Neuron (in vitro differentiated cells): ENCODE measurements at regions not wholly inside any gene's neighbourhood (a gene's known extent, or its start where the extent isn't known, plus 50 kb on each side); places are given as distances from the start of the nearest gene placed in this dataset.

Experiments used
- H2AFZ ChIP-seq: one replicate; pipeline ENCODE4 v1.6.1; 2013; ENCODE audit warnings: low read depth, mild to moderate bottlenecking, inconsistent platforms, low read length, moderate library complexity
- H3K27me3 ChIP-seq: one replicate; pipeline ENCODE4 v1.6.1; 2013; ENCODE audit warnings: low read length; ENCODE audit not compliant: insufficient read depth
- H3K36me3 ChIP-seq: one replicate; pipeline ENCODE4 v1.6.1; 2013; ENCODE audit warnings: low read length; ENCODE audit not compliant: insufficient read depth
- H3K4me1 ChIP-seq: one replicate; pipeline ENCODE4 v1.6.1; 2013; ENCODE audit warnings: low read length; ENCODE audit not compliant: insufficient read depth
- H3K4me3 ChIP-seq: 2 replicates; pipeline ENCODE4 v1.5.1; 2013; ENCODE audit warnings: mild to moderate bottlenecking, low read length, moderate library complexity
- H3K9me3 ChIP-seq: one replicate; pipeline ENCODE4 v1.6.1; 2013; ENCODE audit warnings: low read length

DNA sequence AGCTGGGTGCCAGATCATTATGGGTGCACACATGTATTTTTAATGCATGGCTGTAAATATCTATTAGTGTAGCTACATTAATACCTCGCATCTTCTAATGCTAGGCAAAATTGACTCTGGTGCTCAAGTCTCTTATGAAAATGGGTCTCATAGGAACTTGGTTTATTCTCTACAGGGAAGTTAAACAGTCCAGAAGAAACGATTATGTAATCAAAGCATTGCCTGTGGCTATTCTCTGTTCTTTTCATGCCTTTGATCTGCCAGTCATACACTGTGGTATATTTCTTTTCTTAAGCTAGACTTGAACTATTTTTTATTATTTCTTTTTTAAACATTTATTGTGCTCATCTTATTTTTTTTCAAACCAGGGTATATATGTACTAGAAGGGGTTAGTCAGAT is 1015.0 kb downstream of the SLITRK1 start:
- Histone ChIP-seq H2AFZ (no peak overlapping the region), H3K9me3 (no peaks in the 10 kb centered on the region), H3K4me1 (no peaks in the 10 kb centered on the region), H3K27me3 (no peaks in the 10 kb centered on the region), H3K36me3 (no peaks in the 10 kb centered on the region), H3K4me3 (no peak overlapping the region)

DNA sequence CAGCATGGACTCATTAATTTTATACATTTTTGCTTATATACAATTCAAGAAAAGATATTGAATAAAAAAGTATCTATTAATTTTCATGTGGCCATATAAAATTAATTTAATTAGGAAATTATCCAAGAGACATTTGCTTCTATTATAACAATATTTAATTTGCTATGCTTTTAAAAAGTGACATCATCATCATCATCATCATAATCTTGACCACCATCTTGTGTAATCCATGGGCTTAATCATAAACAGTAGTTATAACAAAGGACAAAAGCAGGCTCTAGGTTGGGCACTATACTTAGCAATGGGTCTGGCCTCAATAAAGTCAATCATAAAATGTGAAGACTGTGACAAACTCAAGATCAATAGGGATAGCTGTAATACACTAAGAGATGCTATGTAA is 1031.6 kb downstream of the SLITRK1 start:
- Histone ChIP-seq H3K4me1 (no peaks in the 10 kb centered on the region), H3K9me3 (no peaks in the 10 kb centered on the region), H3K4me3 (no peak overlapping the region), H3K36me3 (no peaks in the 10 kb centered on the region), H2AFZ (no peak overlapping the region), H3K27me3 (no peaks in the 10 kb centered on the region)

DNA sequence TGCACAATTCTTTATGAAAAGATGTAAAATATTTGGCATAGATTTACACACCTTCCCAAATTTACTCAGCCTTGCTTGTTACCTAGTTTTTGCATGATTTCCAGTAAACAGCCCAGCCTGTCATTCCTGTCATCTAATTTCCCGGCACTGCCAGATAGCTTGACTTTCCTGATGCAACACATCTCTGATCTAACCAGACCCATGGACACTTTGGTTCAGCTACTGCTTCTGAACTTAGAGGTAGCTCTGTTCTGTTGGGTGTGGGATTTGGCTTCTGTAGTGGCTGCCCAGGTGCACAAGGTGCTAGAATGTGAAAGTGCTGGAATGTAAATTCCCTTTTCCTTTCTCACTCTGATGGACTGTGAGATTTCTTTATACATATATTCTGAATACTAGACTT is 1033.5 kb downstream of the SLITRK1 start:
- H3K27me3 ChIP-seq, result no peaks in the 10 kb centered on the region
- H3K9me3 ChIP-seq, result no peaks in the 10 kb centered on the region
- no peaks in the 10 kb centered on the region for H3K36me3 ChIP-seq
- no peak overlapping the region for H3K4me3 ChIP-seq
- H3K4me1 ChIP-seq, result no peaks in the 10 kb centered on the region
- H2AFZ ChIP-seq, result no peak overlapping the region

DNA sequence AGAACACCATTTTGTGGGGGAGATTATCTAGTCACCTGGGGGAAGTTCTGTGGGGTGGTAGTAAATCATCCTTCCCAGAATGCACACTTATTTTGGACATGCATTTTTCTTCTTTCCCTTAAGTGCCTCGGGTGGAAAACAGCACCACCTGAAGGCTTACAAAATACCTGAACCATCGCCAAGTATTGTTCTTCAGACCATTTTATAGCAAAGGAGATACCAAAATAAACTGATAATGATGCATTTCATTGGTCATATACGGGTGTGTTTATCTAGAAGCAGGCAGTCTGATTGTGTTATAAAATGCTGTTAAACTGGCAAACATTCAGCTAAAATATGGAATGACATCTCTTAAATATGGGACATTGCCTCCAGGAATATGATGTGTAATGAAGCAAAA is 1034.7 kb downstream of the SLITRK1 start:
- no peak overlapping the region for H3K4me3 ChIP-seq
- no peaks in the 10 kb centered on the region for H3K36me3 ChIP-seq
- no peaks in the 10 kb centered on the region for H3K9me3 ChIP-seq
- no peak overlapping the region for H2AFZ ChIP-seq
- no peaks in the 10 kb centered on the region for H3K27me3 ChIP-seq
- no peaks in the 10 kb centered on the region for H3K4me1 ChIP-seq

DNA sequence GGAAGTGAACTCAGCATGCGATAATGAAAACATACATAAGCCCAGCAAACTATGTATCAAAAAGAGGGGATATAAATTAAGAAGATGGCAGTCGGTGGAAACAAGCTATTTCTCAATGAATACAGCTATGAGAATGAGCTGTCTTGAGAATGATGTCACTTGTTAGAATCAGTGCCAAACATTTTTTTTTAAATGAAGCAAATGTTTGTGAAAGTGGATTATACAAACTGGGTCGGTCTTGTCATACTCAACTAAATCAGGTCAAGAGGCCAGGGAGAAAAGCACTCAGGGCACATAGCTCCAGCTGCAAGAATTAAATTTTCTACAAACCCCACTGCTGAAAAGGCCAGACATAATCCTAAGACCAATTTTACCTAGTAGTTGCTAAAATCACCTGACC is 1048.4 kb downstream of the SLITRK1 start:
- H3K4me3 ChIP-seq, result no peak overlapping the region
- no peaks in the 10 kb centered on the region for H3K9me3 ChIP-seq

DNA sequence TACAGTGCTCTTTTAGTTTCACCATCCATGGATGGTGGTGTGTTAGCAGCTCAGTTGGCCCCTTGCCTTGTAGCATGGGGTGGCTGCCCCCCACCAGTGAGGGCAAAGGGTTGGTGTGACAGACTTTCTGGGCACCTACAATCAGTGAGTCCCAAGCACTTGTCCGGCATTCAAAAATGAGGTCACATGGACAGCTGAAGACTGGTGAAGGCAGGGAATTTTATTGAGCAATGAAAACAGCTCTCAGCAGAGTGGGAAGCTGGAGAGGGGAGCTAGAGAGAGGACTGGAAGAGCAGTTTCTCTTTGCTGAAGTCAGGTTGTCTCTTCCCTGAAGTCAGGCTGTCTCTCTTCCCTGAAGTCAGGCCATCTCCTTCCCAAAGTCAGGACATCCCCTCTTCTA is 1053.2 kb downstream of the SLITRK1 start:
- Histone ChIP-seq H3K36me3 (no peaks in the 10 kb centered on the region), H3K9me3 (no peaks in the 10 kb centered on the region), H3K4me1 (no peaks in the 10 kb centered on the region), H2AFZ (no peak overlapping the region), H3K27me3 (no peaks in the 10 kb centered on the region), H3K4me3 (no peak overlapping the region)

More for the DNA sequence above, 1048.4 kb downstream of the SLITRK1 start:
- no peaks in the 10 kb centered on the region for H3K36me3 ChIP-seq
- no peak overlapping the region for H2AFZ ChIP-seq
- H3K27me3 ChIP-seq, result no peaks in the 10 kb centered on the region
- H3K4me1 ChIP-seq, result no peaks in the 10 kb centered on the region

DNA sequence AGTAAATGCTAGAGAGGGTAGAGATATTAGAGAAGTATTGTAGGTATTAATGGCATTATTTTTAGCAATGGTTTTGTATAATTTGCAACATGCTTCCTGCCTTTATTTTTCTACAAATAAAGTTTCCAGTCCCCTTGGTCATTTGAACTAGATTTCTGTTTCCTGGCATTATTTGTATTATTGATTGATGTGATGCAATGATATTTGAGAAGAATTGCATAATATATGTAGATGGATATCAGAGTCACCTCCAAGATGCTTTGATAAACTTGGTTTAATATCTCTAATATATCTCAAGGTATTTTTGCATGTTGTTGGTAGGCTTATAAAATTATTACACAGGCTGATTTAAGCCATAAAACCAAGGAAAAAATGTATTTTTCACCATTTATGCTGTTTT is 1054.5 kb downstream of the SLITRK1 start:
- Histone ChIP-seq H3K36me3 (no peaks in the 10 kb centered on the region), H3K9me3 (no peaks in the 10 kb centered on the region), H3K4me3 (no peak overlapping the region), H3K4me1 (no peaks in the 10 kb centered on the region), H2AFZ (no peak overlapping the region), H3K27me3 (no peaks in the 10 kb centered on the region)

DNA sequence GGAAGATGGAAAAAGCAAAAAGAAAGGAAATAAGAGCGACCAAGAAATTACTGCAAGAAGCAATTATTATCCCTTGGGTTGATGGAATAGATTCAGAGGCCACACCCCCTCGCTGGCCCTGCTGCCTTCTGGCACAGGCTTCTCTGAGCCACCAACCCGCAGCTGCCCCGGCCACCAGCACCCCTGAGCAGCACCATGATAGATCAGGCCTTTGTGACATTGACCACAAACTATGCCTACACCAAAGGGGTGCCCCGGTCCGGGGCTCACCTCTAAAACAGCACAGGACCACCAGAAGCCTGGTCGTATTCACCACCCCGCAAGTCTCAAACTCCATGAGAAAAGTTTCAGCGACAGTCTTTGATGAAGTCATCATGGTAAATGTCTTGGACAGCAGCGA is 1059.3 kb downstream of the SLITRK1 start:
- Histone ChIP-seq H3K4me1 (no peaks in the 10 kb centered on the region), H3K9me3 (no peaks in the 10 kb centered on the region), H3K27me3 (no peaks in the 10 kb centered on the region), H3K36me3 (no peaks in the 10 kb centered on the region), H3K4me3 (no peak overlapping the region), H2AFZ (no peak overlapping the region)

DNA sequence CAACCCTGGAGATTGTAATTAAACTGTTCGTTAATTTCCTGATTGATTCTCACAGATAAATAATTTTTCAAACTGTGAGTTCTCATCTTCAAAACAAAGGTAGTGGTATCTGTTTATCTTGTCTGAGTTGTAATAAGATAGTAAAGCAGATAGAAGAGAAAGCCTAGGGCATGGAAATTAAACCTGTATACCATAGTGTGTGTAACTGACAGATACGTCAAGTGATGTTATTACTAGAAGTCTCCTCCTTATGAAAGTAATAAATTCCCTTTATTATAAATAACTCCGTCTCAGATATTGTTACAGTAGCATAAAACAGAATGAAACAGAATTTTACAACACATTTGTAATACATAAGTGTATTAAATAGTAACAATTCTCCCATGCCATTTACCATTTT is 1065.1 kb downstream of the SLITRK1 start:
- H3K4me1 ChIP-seq, result no peaks in the 10 kb centered on the region
- H3K4me3 ChIP-seq, result no peak overlapping the region
- H2AFZ ChIP-seq, result no peak overlapping the region

DNA sequence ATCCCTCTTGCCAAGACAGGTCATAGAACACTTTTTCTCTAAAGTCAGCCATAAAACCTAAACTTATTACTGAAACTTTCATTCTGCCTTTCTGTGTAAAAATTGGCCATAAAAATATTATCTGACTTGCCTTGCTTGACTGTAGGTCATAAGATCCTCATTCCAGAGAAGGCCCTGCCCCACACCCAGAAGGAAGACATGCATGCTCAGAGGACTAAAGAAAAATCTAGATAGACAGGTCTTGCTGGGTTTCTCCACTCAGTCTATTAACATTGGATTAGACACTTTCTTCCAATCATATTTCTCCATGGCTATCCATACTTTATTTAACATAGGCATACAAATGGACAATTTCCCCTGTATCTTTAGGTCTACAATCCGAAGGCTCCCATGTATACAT is 1066.5 kb downstream of the SLITRK1 start:
- no peak overlapping the region for H3K4me3 ChIP-seq
- H2AFZ ChIP-seq, result no peak overlapping the region
- no peaks in the 10 kb centered on the region for H3K27me3 ChIP-seq
- no peaks in the 10 kb centered on the region for H3K9me3 ChIP-seq
- H3K36me3 ChIP-seq, result no peaks in the 10 kb centered on the region
- no peaks in the 10 kb centered on the region for H3K4me1 ChIP-seq

More for the DNA sequence above, 1065.1 kb downstream of the SLITRK1 start:
- Histone ChIP-seq H3K27me3 (no peaks in the 10 kb centered on the region), H3K36me3 (no peaks in the 10 kb centered on the region), H3K9me3 (no peaks in the 10 kb centered on the region)

DNA sequence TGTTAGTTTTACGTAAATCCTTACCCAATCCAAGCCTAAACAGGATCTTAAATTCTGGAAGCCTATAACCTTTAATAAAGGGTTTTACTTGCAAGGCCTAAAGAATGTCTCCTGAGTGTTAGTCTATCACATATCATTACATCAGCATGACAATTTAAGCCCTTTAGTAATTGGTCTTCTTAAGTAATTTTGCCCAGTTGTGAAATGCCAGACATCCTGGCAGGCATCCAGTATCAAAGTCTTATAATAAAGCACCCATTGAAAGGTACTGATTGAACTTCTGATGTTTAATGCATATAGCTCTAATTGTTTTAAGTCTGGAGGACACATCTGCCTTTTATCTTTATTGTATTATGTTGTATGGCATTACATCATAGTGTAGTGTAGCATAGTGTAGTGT is 1078.9 kb downstream of the SLITRK1 start:
- H3K36me3 ChIP-seq, result no peaks in the 10 kb centered on the region
- no peak overlapping the region for H2AFZ ChIP-seq
- H3K9me3 ChIP-seq, result no peaks in the 10 kb centered on the region
- H3K27me3 ChIP-seq, result no peaks in the 10 kb centered on the region
- no peaks in the 10 kb centered on the region for H3K4me1 ChIP-seq
- H3K4me3 ChIP-seq, result no peak overlapping the region

DNA sequence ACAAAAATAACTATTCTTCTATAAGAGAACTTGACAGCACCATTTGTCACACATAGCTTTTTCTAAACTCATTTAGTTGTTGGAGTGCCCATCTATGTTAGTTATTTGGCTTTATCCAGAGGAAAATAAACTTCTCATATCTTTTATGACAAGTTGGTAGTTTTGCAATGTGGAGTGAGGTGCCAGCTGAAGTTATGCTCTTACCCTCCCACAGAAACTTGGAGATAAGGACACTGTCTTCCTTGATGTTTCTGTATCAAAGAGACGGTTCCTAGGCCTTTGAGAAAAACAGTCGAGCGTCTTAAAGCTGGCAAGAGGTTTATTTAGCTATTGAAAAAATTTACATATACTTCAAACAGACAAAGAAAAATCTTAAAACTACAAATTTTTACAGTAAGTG is 1079.7 kb downstream of the SLITRK1 start:
- Histone ChIP-seq H3K9me3 (no peaks in the 10 kb centered on the region), H3K36me3 (no peaks in the 10 kb centered on the region), H2AFZ (no peak overlapping the region), H3K4me3 (no peak overlapping the region), H3K4me1 (no peaks in the 10 kb centered on the region), H3K27me3 (no peaks in the 10 kb centered on the region)

DNA sequence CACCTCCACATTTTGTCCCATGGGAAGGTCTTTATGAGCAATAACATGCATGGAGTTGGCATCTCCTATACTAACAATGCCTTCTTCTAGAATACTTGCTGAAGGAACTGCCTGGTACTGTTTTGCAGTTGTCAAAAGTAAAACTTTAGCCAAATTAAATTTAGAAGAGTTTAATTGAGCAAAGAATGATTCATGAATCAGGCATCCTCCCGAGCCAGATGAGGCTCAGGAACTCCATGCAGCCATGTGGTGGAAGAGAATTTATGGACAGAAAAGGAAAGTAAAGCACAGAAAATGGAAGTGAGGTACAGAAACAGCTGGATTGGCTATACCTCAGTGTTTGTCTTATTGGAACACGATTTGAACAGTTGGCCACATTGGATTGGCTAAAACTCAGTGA is 1081.9 kb downstream of the SLITRK1 start:
- H3K4me3 ChIP-seq, result no peak overlapping the region
- H3K4me1 ChIP-seq, result peaks cover 3% of the 10 kb centered on the region
- H3K36me3 ChIP-seq, result no peaks in the 10 kb centered on the region
- no peak overlapping the region for H2AFZ ChIP-seq
- no peaks in the 10 kb centered on the region for H3K27me3 ChIP-seq
- H3K9me3 ChIP-seq, result no peaks in the 10 kb centered on the region

DNA sequence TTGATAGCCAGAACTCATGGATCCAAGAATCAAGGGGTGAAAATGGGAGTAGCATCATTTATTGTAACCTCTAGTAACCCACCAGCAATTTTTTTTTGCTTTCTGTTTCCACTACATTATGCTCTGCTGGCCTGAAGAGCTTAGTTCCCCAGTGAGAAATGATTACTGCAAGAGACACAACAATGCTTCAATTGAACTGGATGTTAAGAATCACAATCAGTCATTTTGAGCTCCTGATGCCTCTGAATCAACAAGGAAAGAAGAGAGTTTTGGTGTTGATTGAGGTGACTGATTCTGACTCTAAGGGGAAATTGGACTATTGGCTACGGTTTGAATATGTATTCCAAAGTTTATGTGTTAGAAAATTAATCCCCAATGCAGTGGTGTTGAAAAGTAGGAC is 1084.4 kb downstream of the SLITRK1 start:
- H3K27me3 ChIP-seq, result no peaks in the 10 kb centered on the region
- no peak overlapping the region for H2AFZ ChIP-seq
- H3K36me3 ChIP-seq, result no peaks in the 10 kb centered on the region
- H3K4me3 ChIP-seq, result no peak overlapping the region
- H3K9me3 ChIP-seq, result no peaks in the 10 kb centered on the region
- peaks cover 3% of the 10 kb centered on the region for H3K4me1 ChIP-seq
